ENCODE measurements at regions not wholly inside any gene's neighbourhood (a gene's known extent, or its start where the extent isn't known, plus 50 kb on each side); places are given as distances from the start of the nearest gene placed in this dataset.
"Not testable (repeated sequence)": the region's sequence is repeated elsewhere in the genome, so short reads cannot be mapped to it uniquely, and the experiment has no call there.

- TF ChIP-seq CTCF (IDR thresholded peaks at IDR 0.05; ENCODE audit: control extremely low read depth in 1 of 3, insufficient read depth in 1 of 3, low read depth in 1 of 3, low read length in 3 of 3); NANOG (IDR thresholded peaks at IDR 0.05; ENCODE audit: insufficient read depth, low read depth, low read length, poor library complexity, severe bottlenecking); EP300 (IDR thresholded peaks at IDR 0.05; ENCODE audit: borderline replicate concordance in 1 of 2, low read depth in 2 of 2, low read length in 2 of 2); POLR2A (IDR thresholded peaks at IDR 0.05; ENCODE audit: control extremely low read depth in 1 of 2, low read depth in 2 of 2, low read length in 2 of 2); RFX5 (IDR thresholded peaks at IDR 0.05; ENCODE audit: borderline replicate concordance, low read depth, low read length); SP1 (IDR thresholded peaks at IDR 0.05; ENCODE audit: low read depth, low read length); JUND (IDR thresholded peaks at IDR 0.05; ENCODE audit: low read length); MAX (IDR thresholded peaks at IDR 0.05); CHD2 (IDR thresholded peaks at IDR 0.05; ENCODE audit: low read length): not testable (repeated sequence)
These were observed 107.8 kb downstream of the ZNF429 start for GRCh38 chr19:21613201-21613600.
